OCI-LY7 (cell line): ENCODE measurements at regions not wholly inside any gene's neighbourhood (a gene's known extent, or its start where the extent isn't known, plus 50 kb on each side); places are given as distances from the start of the nearest gene placed in this dataset.

ENCODE experiments used
- BruUV-seq: library from RNA; stranded (reverse); fragments of 400-500 nt; replicated peaks from 2 replicates; lab custom pipeline; 2021; lab: Mats Ljungman, UMichigan
- CTCF ChIA-PET: fragments of 300-600 bp; sonication (Branson Sonifier 250); formaldehyde crosslinking; loops from one replicate; lab custom pipeline; 2022; ENCODE audit warnings: antibody characterized with exemption; ENCODE audit not compliant: unreplicated experiment; lab: Charles Lee
- POLR2A ChIA-PET: fragments of 300-600 bp; sonication (Branson Sonifier 250); formaldehyde crosslinking; loops from one replicate; lab custom pipeline; 2022; ENCODE audit warnings: antibody characterized with exemption; lab: Charles Lee
- DNase-seq: peaks from one replicate; pipeline ENCODE4 v3.0.0-alpha.2; 2015; ENCODE audit warnings: low spot score
- H2AFZ ChIP-seq: fragments of 200-600 bp; sonication (generic), shearing (Covaris generic); 2 replicates; pipeline ENCODE4 v1.6.1; 2014; ENCODE audit warnings: mild to moderate bottlenecking, antibody characterized with exemption, low read length, moderate library complexity
- H3K27ac ChIP-seq: fragments of 200-600 bp; sonication (generic); 2 replicates; pipeline ENCODE4 v1.5.1; 2014; ENCODE audit warnings: mixed run types, low read depth, mild to moderate bottlenecking, moderate library complexity, low read length, inconsistent platforms; ENCODE audit not compliant: poor library complexity, severe bottlenecking
- H3K36me3 ChIP-seq: fragments of 200-600 bp; sonication (generic); 2 replicates; pipeline ENCODE4 v1.6.1; 2014; ENCODE audit warnings: mild to moderate bottlenecking, antibody characterized with exemption, low read length, moderate library complexity, mixed read lengths; ENCODE audit not compliant: insufficient read depth
- H3K4me1 ChIP-seq: fragments of 200-600 bp; sonication (generic); 2 replicates; pipeline ENCODE4 v1.5.1; 2014; ENCODE audit warnings: mild to moderate bottlenecking, low read length; ENCODE audit not compliant: insufficient read depth, poor library complexity, severe bottlenecking
- H3K4me2 ChIP-seq: fragments of 200-600 bp; sonication (generic); 2 replicates; pipeline ENCODE4 v1.6.1; 2014; ENCODE audit warnings: mild to moderate bottlenecking, low read length
- H3K4me3 ChIP-seq: fragments of 200-600 bp; sonication (generic); 2 replicates; pipeline ENCODE4 v1.5.1; 2014; ENCODE audit warnings: mild to moderate bottlenecking, low read depth, low read length; ENCODE audit not compliant: poor library complexity, severe bottlenecking
- H3K79me2 ChIP-seq: fragments of 200-600 bp; sonication (generic); 2 replicates; pipeline ENCODE4 v1.6.1; 2016; ENCODE audit warnings: low read depth, mild to moderate bottlenecking, low read length, moderate library complexity, mixed read lengths; ENCODE audit not compliant: insufficient read depth
- H3K9me2 ChIP-seq: fragments of 200-600 bp; sonication (generic); 2 replicates; pipeline ENCODE4 v1.6.1; 2016; ENCODE audit warnings: mild to moderate bottlenecking, low read length, mixed read lengths; ENCODE audit not compliant: insufficient read depth
- H3K9me3 ChIP-seq: fragments of 200-600 bp; sonication (generic); 2 replicates; pipeline ENCODE4 v1.6.1; 2014; ENCODE audit warnings: mild to moderate bottlenecking, mixed run types, low read length, mixed read lengths
- H4K20me1 ChIP-seq: fragments of 200-600 bp; sonication (generic); 2 replicates; pipeline ENCODE4 v1.6.1; 2014; ENCODE audit warnings: mild to moderate bottlenecking, antibody characterized with exemption, low read length, moderate library complexity, mixed read lengths; ENCODE audit not compliant: insufficient read depth
- CTCF ChIP-seq: fragments of 200-600 bp; sonication (generic); conservative IDR thresholded peaks from 2 replicates; pipeline ENCODE4 v1.5.1; 2014; ENCODE audit warnings: mild to moderate bottlenecking, antibody characterized with exemption, low read length, moderate library complexity, mixed read lengths
- EZH2phosphoT487 ChIP-seq: fragments of 200-600 bp; sonication (generic); IDR thresholded peaks from 2 replicates; pipeline ENCODE4 v1.6.1; 2018; ENCODE audit warnings: low read depth, borderline replicate concordance, mild to moderate bottlenecking, mixed run types, antibody characterized with exemption, low read length, moderate library complexity, mixed read lengths
- intact Hi-C: fragments of 100-400 bp; cut with micrococcal nuclease; formaldehyde crosslinking; loops from one replicate; pipeline ENCODE4 v1.10.0; 2022; ENCODE audit not compliant: unreplicated experiment

GRCh38 chr1:37394574-37395464 is 79.6 kb upstream of the ZC3H12A start:
- TF ChIP-seq EZH2phosphoT487 (no peak), CTCF (0 out of 2 replicates have a peak, but pooled peaks have one; percentile 17)
- DNase-seq, result no peak
- intact Hi-C loops, result no loop called here
- H3K9me2 ChIP-seq, result no peaks in the 10 kb centered on the region
- ChIA-PET CTCF (no interaction called here), POLR2A (no interaction called here)
- no peak overlapping the region for H3K4me3 ChIP-seq
- H4K20me1 ChIP-seq, result no peaks in the 10 kb centered on the region
- H3K4me2 ChIP-seq, result no peak overlapping the region
- no peak overlapping the region for H2AFZ ChIP-seq
- H3K27ac ChIP-seq, result no peak overlapping the region
- no TSS peak for BruUV-seq
- H3K36me3 ChIP-seq, result no peaks in the 10 kb centered on the region
- H3K4me1 ChIP-seq, result no peaks in the 10 kb centered on the region
- H3K79me2 ChIP-seq, result no peaks in the 10 kb centered on the region
- H3K9me3 ChIP-seq, result no peaks in the 10 kb centered on the region

DNA sequence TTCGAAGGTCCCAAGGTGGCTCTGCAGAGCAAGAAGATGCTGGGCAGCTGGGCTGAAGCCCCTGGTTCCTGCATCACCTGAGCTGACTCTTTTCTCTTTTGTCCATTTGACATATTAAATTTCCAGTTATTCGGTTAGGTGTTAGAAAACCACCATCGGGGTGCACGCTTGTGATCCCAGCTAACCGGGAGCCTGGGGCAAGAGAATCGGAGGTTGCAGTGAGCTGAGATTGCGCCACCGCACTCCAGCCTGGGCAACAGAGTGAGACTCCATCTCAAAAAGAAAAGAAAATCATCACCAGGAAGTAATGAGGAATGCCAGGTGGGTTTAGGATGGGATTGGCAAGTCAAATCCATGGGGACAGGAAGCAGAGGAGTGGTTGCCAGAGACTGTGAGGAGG is 76.3 kb upstream of the ZC3H12A start:
- intact Hi-C loops, result no loop called here
- Histone ChIP-seq H3K9me2 (no peaks in the 10 kb centered on the region), H3K4me1 (no peaks in the 10 kb centered on the region), H3K36me3 (no peaks in the 10 kb centered on the region), H4K20me1 (no peaks in the 10 kb centered on the region), H2AFZ (no peak overlapping the region), H3K4me2 (no peak overlapping the region), H3K9me3 (no peaks in the 10 kb centered on the region), H3K79me2 (no peaks in the 10 kb centered on the region), H3K4me3 (no peak overlapping the region), H3K27ac (no peak overlapping the region)
- no peak for DNase-seq
- BruUV-seq, result no TSS peak
- TF ChIP-seq CTCF (no peak), EZH2phosphoT487 (no peak)
- CTCF ChIA-PET, result no interaction called here
- POLR2A ChIA-PET, result interaction anchor here (0.6 kb wide), 1 partner anchor 603 kb away, joined by 3 read pairs; no protein-coding TSS in a partner anchor

GRCh38 chr1:37399205-37399604 is 75.2 kb upstream of the ZC3H12A start:
- TF ChIP-seq EZH2phosphoT487, result no peak
- TF ChIP-seq CTCF, result no peak
- no peak overlapping the region for H3K4me3 ChIP-seq
- H3K9me3 ChIP-seq, result no peaks in the 10 kb centered on the region
- no peak overlapping the region for H3K4me2 ChIP-seq
- no peaks in the 10 kb centered on the region for H3K36me3 ChIP-seq
- no peaks in the 10 kb centered on the region for H3K79me2 ChIP-seq
- intact Hi-C loops, result no loop called here
- no peaks in the 10 kb centered on the region for H3K9me2 ChIP-seq
- H4K20me1 ChIP-seq, result no peaks in the 10 kb centered on the region
- H3K27ac ChIP-seq, result no peak overlapping the region
- no peak for DNase-seq
- no TSS peak for BruUV-seq
- ChIA-PET POLR2A (interaction anchor here (0.6 kb wide), 1 partner anchor 291 kb away, joined by 6 read pairs; no protein-coding TSS in a partner anchor), CTCF (no interaction called here)
- H2AFZ ChIP-seq, result no peak overlapping the region
- H3K4me1 ChIP-seq, result no peaks in the 10 kb centered on the region
